Lung (tissue), 11 donors: ENCODE measurements at regions not wholly inside any gene's neighbourhood (a gene's known extent, or its start where the extent isn't known, plus 50 kb on each side); places are given as distances from the start of the nearest gene placed in this dataset.

Experiments used
- ATAC-seq: fragments of 200-7000 bp; cut with Tn5 transposase; one replicate; pipeline ENCODE4 v1.9.1; 2020; ENCODE audit warnings: moderate number of reproducible peaks; ENCODE audit not compliant: insufficient read depth, low FRiP score
- DNase-seq, 3 donors: peaks; one replicate each; pipeline ENCODE4 v3.0.0-alpha.2; 2013 to 2017
- H3K27ac ChIP-seq, 2 donors: one replicate each; pipeline ENCODE4 v1.5.1; 2013; ENCODE audit warnings: mild to moderate bottlenecking in 2 of 2, moderate library complexity in 2 of 2, control low read depth in 1 of 2, inconsistent platforms in 1 of 2, low read depth in 1 of 2, low read length in 1 of 2
- H3K27me3 ChIP-seq, 3 donors: one replicate each; pipeline ENCODE4 v1.5.1; 2013; ENCODE audit warnings: low read length in 2 of 3; ENCODE audit not compliant: control insufficient read depth in 3 of 3, insufficient read depth in 3 of 3
- H3K36me3 ChIP-seq, 4 donors: one replicate each; pipeline ENCODE4 v1.5.1; 2013; ENCODE audit warnings: low read length in 4 of 4, mild to moderate bottlenecking in 1 of 4, moderate library complexity in 1 of 4; ENCODE audit not compliant: control insufficient read depth in 4 of 4, insufficient read depth in 4 of 4
- H3K4me1 ChIP-seq, 5 donors: one replicate each; pipeline ENCODE4 v1.5.1; 2013; ENCODE audit warnings: low read length in 5 of 5, mild to moderate bottlenecking in 2 of 5, moderate library complexity in 1 of 5; ENCODE audit not compliant: control insufficient read depth in 5 of 5, insufficient read depth in 5 of 5
- H3K4me3 ChIP-seq: one replicate; pipeline ENCODE4 v1.5.1; 2013; ENCODE audit warnings: mild to moderate bottlenecking, control low read depth, moderate library complexity
- H3K9ac ChIP-seq, 2 donors: one replicate each; pipeline ENCODE4 v1.5.1; 2013; ENCODE audit warnings: low read length in 2 of 2, control low read depth in 1 of 2; ENCODE audit not compliant: insufficient read depth in 1 of 2
- H3K9me3 ChIP-seq, 4 donors: one replicate each; pipeline ENCODE4 v1.5.1; 2013; ENCODE audit warnings: low read length in 3 of 4, mild to moderate bottlenecking in 1 of 4, moderate library complexity in 1 of 4; ENCODE audit not compliant: control insufficient read depth in 4 of 4, insufficient read depth in 3 of 4
- CTCF ChIP-seq: IDR thresholded peaks from 2 replicates; pipeline ENCODE4 v1.5.1; 2012; ENCODE audit warnings: mild to moderate bottlenecking; ENCODE audit errors: control extremely low read depth, extremely low read depth
- WGBS, 2 donors: extraction: QIAGEN DNeasy Blood & Tissue Kit; methylation state at CpG; one replicate each; pipeline ENCODE4 v1.1.7; 2013; 5-methylcytosine and 5-hydroxymethylcytosine counted together
- donor health status: control.
- donor health status: control.
- donor health status: Bipolar disorder and iron deficiency.
- donor health status: healthy.
- donor health status: DM: yes; HTN: yes; CAD: no.

- no peak for TF ChIP-seq CTCF
- H3K36me3 ChIP-seq, result no peaks in the 10 kb centered on the region
- ATAC-seq (no peak), DNase-seq (no peak)
- H3K9me3 ChIP-seq, result peaks cover 0 to 4% (median 0%) of the 10 kb centered on the region in 4 donors
- H3K9ac ChIP-seq, result no peak overlapping the region
- H3K27ac ChIP-seq, result no peak overlapping the region
- no peak overlapping the region for H3K4me3 ChIP-seq
- WGBS, 2 donors, result 93 to 95% methylated on average over 3 of the region's 3 CpGs
- peaks cover 0 to 3% (median 0%) of the 10 kb centered on the region in 3 donors for H3K27me3 ChIP-seq
- H3K4me1 ChIP-seq, result no peaks in the 10 kb centered on the region
Measured at GRCh38 chr5:147045290-147045689, 166.7 kb upstream of the PPP2R2B start.

DNA sequence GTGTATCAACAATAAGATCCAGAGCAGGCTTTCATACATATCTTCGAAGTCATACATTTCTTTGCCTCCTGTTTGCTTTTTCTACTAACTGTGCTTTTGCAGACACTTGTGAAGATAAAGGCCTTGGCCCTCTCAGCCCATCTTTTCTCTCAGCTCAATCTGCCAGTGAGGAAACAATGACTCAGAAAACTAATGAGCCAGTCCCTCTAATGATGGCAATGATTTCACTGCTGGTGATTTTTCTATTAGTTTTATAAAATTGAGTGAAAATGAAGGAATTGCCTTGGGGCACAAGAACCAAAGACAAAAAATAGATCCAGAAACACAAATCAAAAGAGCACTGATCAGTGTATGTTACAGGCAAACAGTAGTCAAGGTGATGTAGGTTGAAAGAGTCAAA is 167.7 kb upstream of the PPP2R2B start:
- ATAC-seq (no peak), DNase-seq (no peak)
- TF ChIP-seq CTCF, result no peak
- WGBS, 2 donors, result 75 to 93% methylated on average over 1 of the region's 1 CpG
- H3K27me3 ChIP-seq, result peaks cover 0 to 3% (median 0%) of the 10 kb centered on the region in 3 donors
- peaks cover 0 to 2% (median 0%) of the 10 kb centered on the region in 4 donors for H3K9me3 ChIP-seq
- no peaks in the 10 kb centered on the region for H3K36me3 ChIP-seq
- no peak overlapping the region for H3K27ac ChIP-seq
- no peaks in the 10 kb centered on the region for H3K4me1 ChIP-seq
- H3K4me3 ChIP-seq, result no peak overlapping the region
- H3K9ac ChIP-seq, result no peak overlapping the region

- H3K4me3 ChIP-seq, result no peak overlapping the region
- no peaks in the 10 kb centered on the region for H3K4me1 ChIP-seq
- H3K36me3 ChIP-seq, result no peaks in the 10 kb centered on the region
- H3K9ac ChIP-seq, result no peak overlapping the region
- ATAC-seq, result no peak
- H3K27ac ChIP-seq, result no peak overlapping the region
- H3K27me3 ChIP-seq, result peaks cover 0 to 3% (median 0%) of the 10 kb centered on the region in 3 donors
- TF ChIP-seq CTCF, result no peak
- H3K9me3 ChIP-seq, result peaks cover 0 to 2% (median 0%) of the 10 kb centered on the region in 4 donors
- DNase-seq, result no peak
Measured at GRCh38 chr5:147046894-147047293, 168.3 kb upstream of the PPP2R2B start.

GRCh38 chr5:147049764-147050163 is 171.2 kb upstream of the PPP2R2B start:
- no peak for TF ChIP-seq CTCF
- H3K27ac ChIP-seq, result no peak overlapping the region
- 61 to 68% methylated on average over 2 of the region's 2 CpGs for WGBS, 2 donors
- no peaks in the 10 kb centered on the region for H3K4me1 ChIP-seq
- peaks cover 0 to 2% (median 0%) of the 10 kb centered on the region in 4 donors for H3K9me3 ChIP-seq
- DNase-seq (no peak), ATAC-seq (no peak)
- no peak overlapping the region for H3K4me3 ChIP-seq
- H3K27me3 ChIP-seq, result no peaks in the 10 kb centered on the region
- H3K9ac ChIP-seq, result no peak overlapping the region
- no peaks in the 10 kb centered on the region for H3K36me3 ChIP-seq
